ENCODE measurements at regions not wholly inside any gene's neighbourhood (a gene's known extent, or its start where the extent isn't known, plus 50 kb on each side); places are given as distances from the start of the nearest gene placed in this dataset.
A peak's percentile ranks its signal among the peaks of the same experiment; 100 is the strongest.

- Mint-ChIP-seq H3K27me3 (peaks cover 8% of the 10 kb centered on the region), H3K9me3 (peaks cover 12 to 17% of the 10 kb centered on the region in 2 donors), H3K4me1 (peaks cover 11% of the 10 kb centered on the region), H3K4me3 (no peak overlapping the region), H3K27ac (no peak overlapping the region)
- DNase-seq, result no peak
- ATAC-seq, result no peak
Observed at GRCh38 chr1:14323568-14324247, 274.8 kb upstream of the KAZN start.

GRCh38 chr1:14324248-14324630 lies 274.2 kb upstream of the KAZN start:
- DNase-seq, result no peak
- Mint-ChIP-seq H3K4me1 (peaks cover 11% of the 10 kb centered on the region), H3K4me3 (no peak overlapping the region), H3K27ac (no peak overlapping the region), H3K9me3 (peaks cover 12 to 17% of the 10 kb centered on the region in 2 donors), H3K27me3 (peaks cover 8% of the 10 kb centered on the region)
- no peak for ATAC-seq

GRCh38 chr1:14326857-14327256 lies 271.6 kb upstream of the KAZN start:
- ATAC-seq, result no peak

DNA sequence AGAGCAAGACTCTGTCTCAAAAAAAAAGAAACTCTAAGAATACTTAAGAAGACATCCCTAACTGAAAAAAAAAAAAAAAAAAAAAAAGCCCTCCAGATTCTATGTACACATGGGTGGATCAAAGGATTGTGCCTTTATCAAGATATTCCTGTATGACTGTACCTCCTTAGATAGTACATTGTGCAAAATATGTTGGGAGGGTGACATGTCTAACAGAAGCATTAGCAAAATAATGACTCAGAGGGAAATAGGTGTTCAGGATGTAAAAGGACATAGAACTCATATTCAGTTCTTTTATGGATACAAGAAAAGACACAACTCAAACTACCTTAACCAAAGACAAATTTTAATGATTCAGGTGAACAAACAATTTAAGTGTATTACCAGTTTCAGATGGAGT lies 269.8 kb upstream of the KAZN start:
- ATAC-seq (no peak), DNase-seq (no peak)
- Mint-ChIP-seq H3K9me3 (peaks cover 11% of the 10 kb centered on the region in 2 donors), H3K27ac (no peak overlapping the region), H3K4me1 (peaks cover 14% of the 10 kb centered on the region), H3K27me3 (peaks cover 8% of the 10 kb centered on the region), H3K4me3 (no peak overlapping the region)

More at GRCh38 chr1:14326857-14327256, 271.6 kb upstream of the KAZN start:
- peaks cover 8% of the 10 kb centered on the region for H3K27me3 Mint-ChIP-seq
- H3K4me3 Mint-ChIP-seq, result no peak overlapping the region
- H3K9me3 Mint-ChIP-seq, result peaks cover 12 to 17% of the 10 kb centered on the region in 2 donors
- DNase-seq, result no peak
- H3K4me1 Mint-ChIP-seq, result no peaks in the 10 kb centered on the region
- no peak overlapping the region for H3K27ac Mint-ChIP-seq

DNA sequence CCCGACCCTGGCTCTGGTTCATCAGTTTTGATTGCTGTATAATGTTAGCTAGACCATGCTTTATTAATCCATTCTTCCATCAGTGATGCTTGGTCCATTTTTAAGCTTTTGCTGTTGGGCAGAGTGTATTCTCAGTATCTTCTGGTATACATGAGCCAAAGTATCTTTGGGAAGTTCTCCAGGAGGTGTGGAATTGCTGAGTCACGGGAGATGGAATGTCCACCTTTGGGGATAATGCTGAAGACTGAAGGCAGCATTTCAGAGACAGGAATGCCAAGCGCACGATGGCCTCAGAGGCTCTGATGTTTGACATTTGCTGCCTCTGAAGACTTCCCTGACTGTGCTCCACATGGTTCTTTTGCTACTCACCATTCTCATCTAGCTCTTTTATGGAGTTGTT lies 266.3 kb upstream of the KAZN start:
- H3K27me3 Mint-ChIP-seq, result no peaks in the 10 kb centered on the region
- peaks cover 10 to 13% of the 10 kb centered on the region in 2 donors for H3K9me3 Mint-ChIP-seq
- ATAC-seq (no peak), DNase-seq (no peak)
- no peak overlapping the region for H3K27ac Mint-ChIP-seq
- peaks cover 29% of the 10 kb centered on the region for H3K4me1 Mint-ChIP-seq
- no peak overlapping the region for H3K4me3 Mint-ChIP-seq

GRCh38 chr1:14334336-14335176 lies 263.9 kb upstream of the KAZN start:
- H3K27me3 Mint-ChIP-seq, result no peaks in the 10 kb centered on the region
- H3K27ac Mint-ChIP-seq, result peak overlapping the region in 1 of 2 donors; percentile 80
- DNase-seq, result no peak
- no peak for ATAC-seq
- H3K9me3 Mint-ChIP-seq, result peaks cover 10 to 13% of the 10 kb centered on the region in 2 donors
- H3K4me3 Mint-ChIP-seq, result no peak overlapping the region
- H3K4me1 Mint-ChIP-seq, result peaks cover 29% of the 10 kb centered on the region

- no peak for DNase-seq
- no peak overlapping the region for H3K27ac Mint-ChIP-seq
- H3K27me3 Mint-ChIP-seq, result peaks cover 8% of the 10 kb centered on the region
- peaks cover 17% of the 10 kb centered on the region for H3K4me1 Mint-ChIP-seq
- H3K9me3 Mint-ChIP-seq, result peaks cover 7 to 9% of the 10 kb centered on the region in 2 donors
- no peak overlapping the region for H3K4me3 Mint-ChIP-seq
- no peak for ATAC-seq
Observed at GRCh38 chr1:14338509-14338908, 260.0 kb upstream of the KAZN start.

GRCh38 chr1:14339288-14339687 lies 259.2 kb upstream of the KAZN start:
- H3K4me1 Mint-ChIP-seq, result peaks cover 12% of the 10 kb centered on the region
- DNase-seq, result no peak
- H3K27me3 Mint-ChIP-seq, result peaks cover 8% of the 10 kb centered on the region
- no peak overlapping the region for H3K4me3 Mint-ChIP-seq
- no peak for ATAC-seq
- peak overlapping the region in 1 of 2 donors; percentile 9 for H3K27ac Mint-ChIP-seq
- peaks cover 5 to 6% of the 10 kb centered on the region in 2 donors for H3K9me3 Mint-ChIP-seq

DNA sequence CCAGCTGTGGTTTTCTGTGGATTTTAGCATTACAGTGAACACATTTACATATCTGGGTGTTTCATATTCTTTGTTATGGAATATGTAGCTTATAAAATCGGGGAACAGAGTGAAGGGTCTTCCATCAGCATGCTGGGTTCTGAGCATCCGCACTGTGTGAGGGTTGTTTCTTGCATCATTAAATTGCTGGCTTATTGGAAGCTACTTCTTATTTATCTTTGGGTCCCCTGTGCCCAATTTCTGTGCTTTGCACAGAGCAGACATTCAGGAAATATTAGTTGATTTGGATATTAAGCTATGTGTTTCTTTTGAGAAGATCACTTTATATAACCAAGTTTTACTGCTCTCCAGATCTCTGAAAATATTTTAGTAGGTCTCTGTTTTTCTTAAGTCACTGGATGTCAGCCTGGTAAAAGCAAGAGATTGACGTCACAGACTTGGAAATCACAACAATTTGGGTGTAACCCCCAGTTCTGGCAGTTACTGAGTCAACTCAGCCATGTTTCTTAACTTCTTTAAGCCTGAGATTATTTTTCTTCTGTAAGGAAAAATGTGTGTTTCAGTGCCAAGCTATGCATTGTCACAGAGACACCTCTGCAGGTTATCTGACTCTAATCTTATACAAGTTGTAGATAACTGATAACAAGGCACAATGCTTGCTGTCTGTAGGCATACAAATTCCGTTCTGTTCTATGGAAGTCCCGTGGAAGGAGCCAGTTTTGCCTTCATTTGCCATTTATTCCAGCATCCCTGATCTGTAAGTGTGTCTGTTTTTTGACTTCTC lies 258.3 kb upstream of the KAZN start:
- Mint-ChIP-seq H3K4me3 (no peak overlapping the region), H3K27ac (no peak overlapping the region), H3K27me3 (peaks cover 8% of the 10 kb centered on the region), H3K9me3 (peaks cover 5 to 6% of the 10 kb centered on the region in 2 donors), H3K4me1 (peaks cover 6% of the 10 kb centered on the region)
- no peak for ATAC-seq
- no peak for DNase-seq

GRCh38 chr1:14341147-14341546 lies 257.3 kb upstream of the KAZN start:
- Mint-ChIP-seq H3K4me3 (no peak overlapping the region), H3K9me3 (no peaks in the 10 kb centered on the region), H3K27me3 (peaks cover 8% of the 10 kb centered on the region), H3K27ac (no peak overlapping the region), H3K4me1 (no peaks in the 10 kb centered on the region)
- ATAC-seq, result no peak
- no peak for DNase-seq

DNA sequence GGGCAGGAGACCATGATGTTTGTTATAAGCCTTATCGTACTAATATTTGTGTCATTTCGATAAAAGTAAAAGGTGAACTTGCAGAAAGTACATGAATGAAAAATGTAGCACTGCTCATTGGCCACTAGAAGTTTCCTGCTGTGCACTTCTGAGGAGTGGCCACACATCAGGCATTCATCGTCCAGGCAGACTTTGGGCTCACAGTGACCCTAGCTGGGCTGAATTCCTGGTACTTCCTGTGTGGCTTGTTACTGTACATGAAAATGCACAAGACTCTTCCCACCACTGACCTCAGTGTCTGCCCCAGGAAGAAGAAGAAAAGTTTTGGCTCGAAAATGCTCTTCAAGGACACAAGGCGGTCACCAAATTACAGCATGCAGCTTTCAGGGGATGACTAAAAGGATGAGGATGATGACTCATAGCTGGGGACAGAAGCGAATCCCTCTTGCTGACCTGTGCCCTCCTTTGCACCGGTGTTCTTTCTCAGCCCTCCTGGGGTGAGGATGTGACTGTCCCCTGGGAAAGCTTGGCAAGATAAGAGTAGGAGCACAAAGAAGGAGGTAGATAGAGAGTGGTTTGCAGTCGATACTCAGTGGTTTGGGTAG lies 252.4 kb upstream of the KAZN start:
- peak overlapping the region in 1 of 2 donors; percentile 2 for H3K27ac Mint-ChIP-seq
- H3K9me3 Mint-ChIP-seq, result no peaks in the 10 kb centered on the region
- DNase-seq, result no peak
- no peak for ATAC-seq
- H3K4me1 Mint-ChIP-seq, result no peaks in the 10 kb centered on the region
- H3K27me3 Mint-ChIP-seq, result peaks cover 8% of the 10 kb centered on the region
- no peak overlapping the region for H3K4me3 Mint-ChIP-seq

DNA sequence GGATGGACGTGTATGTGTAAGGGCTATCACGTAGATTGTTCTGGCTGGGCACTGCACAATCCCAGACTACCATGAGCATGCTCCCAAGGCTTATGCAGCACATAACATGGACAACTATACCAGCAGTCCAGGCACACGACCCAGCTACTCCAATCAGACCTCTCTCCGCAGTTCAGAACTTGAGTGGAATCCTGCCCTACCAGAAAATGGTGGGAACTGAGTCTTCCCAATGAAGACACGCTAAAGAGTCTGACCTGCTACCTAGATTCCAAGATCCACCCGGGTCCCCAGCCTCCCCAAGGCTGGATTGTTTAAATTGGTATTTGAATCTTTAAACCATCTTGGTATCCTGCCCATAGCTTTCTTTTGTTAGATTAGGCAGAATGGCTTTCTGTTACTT lies 251.3 kb upstream of the KAZN start:
- no peaks in the 10 kb centered on the region for H3K27me3 Mint-ChIP-seq
- H3K27ac Mint-ChIP-seq, result no peak overlapping the region
- H3K9me3 Mint-ChIP-seq, result no peaks in the 10 kb centered on the region
- no peak for DNase-seq
- ATAC-seq, result no peak
- H3K4me3 Mint-ChIP-seq, result no peak overlapping the region
- no peaks in the 10 kb centered on the region for H3K4me1 Mint-ChIP-seq

- ATAC-seq, result no peak
- Mint-ChIP-seq H3K4me1 (no peaks in the 10 kb centered on the region), H3K9me3 (no peaks in the 10 kb centered on the region), H3K27me3 (no peaks in the 10 kb centered on the region), H3K4me3 (no peak overlapping the region), H3K27ac (no peak overlapping the region)
- DNase-seq, result no peak
Observed at GRCh38 chr1:14347776-14348175, 250.7 kb upstream of the KAZN start.

DNA sequence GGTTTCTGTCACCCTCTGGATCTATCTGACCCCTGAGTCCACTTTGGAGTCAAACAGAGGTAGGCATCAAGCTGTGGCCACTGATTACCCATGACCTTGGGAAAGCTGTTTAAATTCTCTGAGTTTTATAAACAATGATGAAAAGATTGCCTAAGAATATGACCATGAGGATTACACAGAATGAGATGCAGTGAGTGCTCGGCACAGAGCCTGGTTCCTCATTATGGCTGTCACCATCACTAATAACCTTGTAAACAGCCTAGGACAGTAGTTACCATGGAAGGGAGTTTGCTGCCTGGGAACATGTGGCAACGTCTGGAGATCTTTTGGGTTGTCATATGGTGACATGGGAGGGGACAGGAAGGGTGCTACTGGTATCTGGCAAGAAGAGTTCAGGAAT lies 248.3 kb upstream of the KAZN start:
- DNase-seq (no peak), ATAC-seq (no peak)
- no peak overlapping the region for H3K4me3 Mint-ChIP-seq
- H3K27me3 Mint-ChIP-seq, result no peaks in the 10 kb centered on the region
- no peak overlapping the region for H3K27ac Mint-ChIP-seq
- peaks cover 0 to under 1% of the 10 kb centered on the region in 2 donors for H3K9me3 Mint-ChIP-seq
- H3K4me1 Mint-ChIP-seq, result no peaks in the 10 kb centered on the region

- Mint-ChIP-seq H3K27ac (no peak overlapping the region), H3K4me3 (no peak overlapping the region), H3K4me1 (no peaks in the 10 kb centered on the region), H3K9me3 (peaks cover 0 to 10% of the 10 kb centered on the region in 2 donors), H3K27me3 (no peaks in the 10 kb centered on the region)
- DNase-seq (no peak), ATAC-seq (no peak)
Observed at GRCh38 chr1:14352897-14353296, 245.6 kb upstream of the KAZN start.
